Psoas muscle (tissue), 7 donors: ENCODE measurements at regions not wholly inside any gene's neighbourhood (a gene's known extent, or its start where the extent isn't known, plus 50 kb on each side); places are given as distances from the start of the nearest gene placed in this dataset.

ENCODE experiments used
- ATAC-seq, 4 donors: fragments of 200-7000 bp; cut with Tn5 transposase; one replicate each; pipeline ENCODE4 v1.9.1; 2020; ENCODE audit warnings: moderate library complexity in 3 of 4, mild to moderate bottlenecking in 2 of 4
- DNase-seq, 2 donors: peaks; one replicate each; pipeline ENCODE4 v3.0.0-alpha.2; 2020
- H3K27ac ChIP-seq: fragments of 200-600 bp; one replicate; pipeline ENCODE4 v1.8.0; 2022
- H3K27me3 ChIP-seq, 3 donors: fragments of 200-600 bp in 1 of 3; one replicate each; pipeline versions ENCODE4 v1.6.1 to v1.8.0; 2013 to 2022; ENCODE audit warnings: low read length in 2 of 3, mild to moderate bottlenecking in 2 of 3, moderate library complexity in 1 of 3; ENCODE audit not compliant: insufficient read depth in 3 of 3
- H3K36me3 ChIP-seq, 2 donors: fragments of 200-600 bp in 1 of 2; one replicate each; pipeline versions ENCODE4 v1.6.1 to v1.8.0; 2013 to 2022; ENCODE audit warnings: low read depth in 1 of 2, mild to moderate bottlenecking in 1 of 2, moderate library complexity in 1 of 2; ENCODE audit not compliant: insufficient read depth in 1 of 2
- H3K4me1 ChIP-seq: fragments of 200-600 bp; one replicate; pipeline ENCODE4 v1.8.0; 2022
- H3K4me3 ChIP-seq: fragments of 200-600 bp; one replicate; pipeline ENCODE4 v1.8.0; 2022; ENCODE audit warnings: mild to moderate bottlenecking
- H3K9me3 ChIP-seq: fragments of 200-600 bp; one replicate; pipeline ENCODE4 v1.8.0; 2022
- WGBS, 3 donors: extraction: QIAGEN DNeasy Blood & Tissue Kit; methylation state at CpG; one replicate each; pipeline versions ENCODE4 v1.1.6 to v1.1.7; 2013; 5-methylcytosine and 5-hydroxymethylcytosine counted together
- intact Hi-C, 2 donors: fragments of 100-400 bp; cut with DNase I; formaldehyde crosslinking; loops; one replicate each; pipeline versions ENCODE4 v1.11.0 to v1.14.2; 2022
- TF ChIP-seq, protein P1 (sequence below): fragments of 200-600 bp; IDR thresholded peaks from one replicate; pipeline ENCODE4 v1.8.0; 2022; ENCODE audit warnings: antibody characterized with exemption
- donor health status: healthy with polysubstance abuse.
- donor health status: DM: no; HTN: no; CAD: no; lungs with moderate emphysema.
- donor health status: Bipolar disorder and iron deficiency.
- donor health status: healthy.
- donor health status: DM: yes; HTN: yes; CAD: no.
- donor health status: DM: no; HTN: no; CAD: no.
- donor health status: DM: yes; HTN: yes; CAD: no.

DNA sequence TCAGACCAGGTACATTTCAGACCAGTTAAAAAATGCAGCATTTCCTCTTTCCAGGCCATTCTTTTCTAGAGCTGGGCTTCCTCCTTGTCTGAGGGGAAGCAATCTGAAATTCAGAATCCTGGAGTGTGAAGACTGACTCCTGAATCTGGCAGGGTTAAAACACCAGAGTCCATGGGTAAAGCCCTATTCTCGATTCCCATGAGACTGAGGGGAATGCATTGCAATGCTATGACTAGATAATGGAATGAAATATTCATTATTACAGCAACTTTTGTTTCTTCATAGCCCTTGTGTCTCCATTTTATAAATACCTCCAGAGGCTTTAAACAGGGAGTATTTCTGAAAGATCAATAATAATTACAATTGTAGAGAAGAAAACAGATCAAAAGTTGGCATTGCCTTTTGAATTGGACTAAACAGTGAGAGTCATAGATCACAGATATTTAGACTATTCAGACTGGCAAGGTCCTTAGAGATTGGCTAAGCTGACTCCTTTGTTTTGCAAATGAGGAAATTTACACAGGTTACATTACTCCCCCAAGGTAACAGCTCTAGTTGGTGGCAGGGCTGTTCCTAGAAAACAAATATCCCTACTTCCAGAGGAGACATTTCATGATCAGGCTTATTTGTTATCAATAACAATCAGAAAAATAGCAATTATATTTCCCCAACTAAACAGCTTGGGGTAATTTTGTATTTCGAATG, 632.6 kb upstream of the KIRREL3 start:
- Histone ChIP-seq H3K36me3 (no peaks in the 10 kb centered on the region), H3K4me3 (no peak overlapping the region), H3K9me3 (no peaks in the 10 kb centered on the region), H3K4me1 (no peaks in the 10 kb centered on the region), H3K27me3 (no peaks in the 10 kb centered on the region), H3K27ac (no peak overlapping the region)
- 60 to 64% (median 60%) methylated on average over 2 of the region's 2 CpGs for WGBS, 3 donors
- DNase-seq (no peak), ATAC-seq (no peak)
- TF ChIP-seq, protein P1, sequence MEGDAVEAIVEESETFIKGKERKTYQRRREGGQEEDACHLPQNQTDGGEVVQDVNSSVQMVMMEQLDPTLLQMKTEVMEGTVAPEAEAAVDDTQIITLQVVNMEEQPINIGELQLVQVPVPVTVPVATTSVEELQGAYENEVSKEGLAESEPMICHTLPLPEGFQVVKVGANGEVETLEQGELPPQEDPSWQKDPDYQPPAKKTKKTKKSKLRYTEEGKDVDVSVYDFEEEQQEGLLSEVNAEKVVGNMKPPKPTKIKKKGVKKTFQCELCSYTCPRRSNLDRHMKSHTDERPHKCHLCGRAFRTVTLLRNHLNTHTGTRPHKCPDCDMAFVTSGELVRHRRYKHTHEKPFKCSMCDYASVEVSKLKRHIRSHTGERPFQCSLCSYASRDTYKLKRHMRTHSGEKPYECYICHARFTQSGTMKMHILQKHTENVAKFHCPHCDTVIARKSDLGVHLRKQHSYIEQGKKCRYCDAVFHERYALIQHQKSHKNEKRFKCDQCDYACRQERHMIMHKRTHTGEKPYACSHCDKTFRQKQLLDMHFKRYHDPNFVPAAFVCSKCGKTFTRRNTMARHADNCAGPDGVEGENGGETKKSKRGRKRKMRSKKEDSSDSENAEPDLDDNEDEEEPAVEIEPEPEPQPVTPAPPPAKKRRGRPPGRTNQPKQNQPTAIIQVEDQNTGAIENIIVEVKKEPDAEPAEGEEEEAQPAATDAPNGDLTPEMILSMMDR = no peak
- intact Hi-C loops = no loop called here

DNA sequence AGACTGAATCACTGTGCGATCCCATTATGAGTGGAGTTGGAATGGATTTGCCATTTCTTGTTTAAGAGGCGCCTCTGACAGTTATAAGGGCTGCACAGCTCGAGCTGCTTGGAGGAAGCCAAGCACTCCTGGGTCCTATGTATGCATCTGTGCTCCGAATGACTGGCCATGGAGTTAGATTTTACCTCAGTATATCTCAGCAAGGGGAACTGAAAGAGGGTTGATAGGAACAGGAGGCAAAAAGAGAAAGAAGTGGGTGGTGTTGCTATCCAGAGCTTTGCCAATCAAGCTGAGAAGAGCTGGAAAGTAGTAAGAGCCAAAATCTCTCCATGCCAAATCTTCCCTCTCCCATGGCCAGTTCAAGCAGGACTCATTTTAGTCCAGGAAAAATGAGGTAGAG, 632.0 kb upstream of the KIRREL3 start:
- H3K36me3 ChIP-seq = no peaks in the 10 kb centered on the region
- TF ChIP-seq, protein P1 = no peak
- intact Hi-C loops = no loop called here
- H3K27ac ChIP-seq = no peak overlapping the region
- ATAC-seq (no peak), DNase-seq (no peak)
- no peak overlapping the region for H3K4me3 ChIP-seq
- 83 to 90% (median 84%) methylated on average over 4 of the region's 4 CpGs for WGBS, 3 donors
- no peaks in the 10 kb centered on the region for H3K27me3 ChIP-seq
- H3K4me1 ChIP-seq = no peaks in the 10 kb centered on the region
- no peaks in the 10 kb centered on the region for H3K9me3 ChIP-seq

DNA sequence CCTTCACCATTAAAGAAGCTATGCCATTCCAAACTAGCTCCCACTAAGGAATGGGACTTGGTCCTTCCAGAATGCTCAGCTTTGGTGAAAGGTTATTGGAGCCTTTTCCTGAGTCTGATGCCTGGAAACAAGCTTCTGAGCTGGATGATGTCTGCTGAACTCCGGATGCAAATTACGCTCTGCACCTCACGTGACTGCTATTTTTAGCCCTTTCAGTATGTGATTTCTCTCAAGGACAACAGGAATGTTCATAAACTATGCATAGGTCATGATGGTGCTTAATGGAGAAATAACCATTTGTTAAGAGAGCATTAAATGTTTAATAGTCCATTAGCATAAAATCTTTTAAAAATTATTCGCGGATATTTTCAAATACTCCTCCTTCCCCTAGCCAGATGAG, 631.4 kb upstream of the KIRREL3 start:
- no peaks in the 10 kb centered on the region for H3K9me3 ChIP-seq
- 71 to 79% (median 73%) methylated on average over 5 of the region's 5 CpGs for WGBS, 3 donors
- no peak for ATAC-seq

DNA sequence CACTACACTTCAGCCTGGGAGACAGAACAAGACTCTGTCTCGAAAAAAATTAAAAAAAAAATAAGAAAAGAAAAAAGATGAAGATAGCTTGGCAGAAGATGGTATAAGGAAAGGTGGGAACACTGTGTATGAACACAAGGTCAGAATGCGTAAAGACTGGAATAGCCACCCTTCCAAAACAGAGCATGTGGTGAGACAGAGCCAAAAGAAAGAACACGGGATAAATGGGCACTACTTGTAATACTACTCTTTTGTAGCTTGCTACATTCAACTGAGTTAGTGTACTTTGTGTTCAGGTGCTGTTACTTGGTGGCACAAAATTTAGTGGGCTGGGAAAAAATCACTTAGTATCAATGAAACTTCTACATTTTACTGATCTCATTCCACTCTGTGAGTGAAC, 628.6 kb upstream of the KIRREL3 start:
- no peak for DNase-seq
- H3K9me3 ChIP-seq = no peaks in the 10 kb centered on the region
- ATAC-seq = no peak
- H3K27ac ChIP-seq = no peak overlapping the region
- TF ChIP-seq, protein P1 = no peak
- H3K4me3 ChIP-seq = no peak overlapping the region
- WGBS, 3 donors = 69 to 76% (median 72%) methylated on average over 3 of the region's 3 CpGs
- no peaks in the 10 kb centered on the region for H3K4me1 ChIP-seq
- intact Hi-C loops = no loop called here
- H3K36me3 ChIP-seq = no peaks in the 10 kb centered on the region
- H3K27me3 ChIP-seq = no peaks in the 10 kb centered on the region

More for the DNA sequence above, 631.4 kb upstream of the KIRREL3 start:
- Histone ChIP-seq H3K27me3 (no peaks in the 10 kb centered on the region), H3K27ac (no peak overlapping the region), H3K4me3 (no peak overlapping the region), H3K36me3 (no peaks in the 10 kb centered on the region), H3K4me1 (no peaks in the 10 kb centered on the region)
- intact Hi-C loops = no loop called here
- TF ChIP-seq, protein P1 = no peak
- no peak for DNase-seq

DNA sequence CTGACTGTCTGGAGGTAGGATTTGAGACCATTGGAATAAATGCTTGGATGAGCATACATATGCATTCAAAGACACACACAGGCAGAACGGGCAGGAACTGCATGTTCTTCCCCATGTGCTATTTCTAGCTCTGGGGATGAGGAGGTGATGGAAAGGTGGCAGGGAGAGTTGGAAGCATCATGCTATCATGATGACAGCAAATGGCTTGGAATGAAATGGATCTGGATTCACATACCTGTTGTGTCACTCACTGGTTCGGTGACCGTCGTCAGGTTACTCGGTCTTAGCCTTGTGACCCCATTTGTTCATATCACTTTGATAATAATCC, 627.9 kb upstream of the KIRREL3 start:
- intact Hi-C loops = no loop called here
- WGBS, 3 donors = 42 to 66% (median 61%) methylated on average over 5 of the region's 5 CpGs
- Histone ChIP-seq H3K4me1 (no peaks in the 10 kb centered on the region), H3K27ac (no peak overlapping the region), H3K9me3 (no peaks in the 10 kb centered on the region), H3K36me3 (no peaks in the 10 kb centered on the region), H3K4me3 (no peak overlapping the region), H3K27me3 (no peaks in the 10 kb centered on the region)
- DNase-seq (no peak), ATAC-seq (peak in 3 of 4 donors; percentile 76 to 93 (median 89))
- TF ChIP-seq, protein P1 = no peak
